Inflammatory macrophage treated with lipopolysaccharide for 1 hour (primary cell): ENCODE measurements at regions not wholly inside any gene's neighbourhood (a gene's known extent, or its start where the extent isn't known, plus 50 kb on each side); places are given as distances from the start of the nearest gene placed in this dataset.
"Not testable (repeated sequence)": the region's sequence is repeated elsewhere in the genome, so short reads cannot be mapped to it uniquely, and the experiment has no call there.

Experiments used
- DNase-seq, 2 donors: peaks; one replicate each; pipeline ENCODE4 v3.0.0-alpha.2; 2020 to 2022

DNA sequence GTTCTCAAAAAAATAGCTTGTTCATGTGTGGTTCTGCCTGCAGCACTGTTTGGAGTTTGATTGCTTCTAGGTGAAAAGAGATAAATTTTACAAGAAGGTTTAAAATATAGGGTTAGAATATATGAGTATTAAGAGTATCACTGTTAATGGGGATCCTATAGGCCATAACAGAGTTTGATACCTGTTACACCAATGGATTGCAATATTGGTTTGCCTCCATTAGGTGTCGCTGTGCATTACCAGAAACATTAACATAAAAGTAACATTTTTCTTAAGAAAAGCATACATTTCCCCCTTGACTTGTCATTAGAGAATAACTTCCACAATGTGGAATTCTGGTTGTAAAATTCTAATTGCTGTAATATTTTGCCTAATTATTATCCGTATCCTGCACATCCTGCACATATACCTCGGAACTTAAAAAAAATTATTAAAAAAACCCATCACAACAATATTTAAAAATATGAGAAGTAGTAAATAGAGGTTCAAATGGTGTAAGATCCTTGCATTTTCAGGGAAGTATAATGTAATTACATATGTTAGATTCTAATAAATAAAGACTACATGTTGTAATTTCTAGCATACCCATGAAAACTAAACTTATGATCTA, 63.0 kb downstream of the CYP4A11 start:
- peak; percentile 6 to 51 for DNase-seq

DNA sequence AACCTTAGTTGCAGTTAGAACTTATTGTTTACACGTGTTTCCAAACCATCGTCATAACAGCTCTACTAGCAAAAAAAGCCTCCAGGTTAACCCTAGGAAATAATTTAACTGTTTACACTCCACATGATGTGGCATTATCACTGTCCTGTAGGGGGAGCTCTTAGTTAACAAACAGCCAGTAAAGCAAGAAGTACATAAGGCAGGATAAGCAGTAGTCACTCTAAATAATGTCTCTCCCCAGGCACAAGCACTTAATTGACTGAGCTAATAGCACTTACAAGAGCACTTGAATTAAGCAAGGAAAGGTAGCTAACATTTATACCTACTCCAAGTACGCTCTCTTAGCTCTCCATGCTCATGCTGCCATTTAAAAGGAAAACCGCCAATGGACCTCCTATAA, 65.2 kb downstream of the CYP4A11 start:
- not testable (repeated sequence) for DNase-seq
